GM06990 (cell line): ENCODE measurements at regions not wholly inside any gene's neighbourhood (a gene's known extent, or its start where the extent isn't known, plus 50 kb on each side); places are given as distances from the start of the nearest gene placed in this dataset.

Experiments used
- DNase-seq: peaks from one replicate; pipeline ENCODE4 v3.0.0-alpha.2; 2011; ENCODE audit not compliant: insufficient read length; ENCODE audit errors: extremely low read depth
- H3K27me3 ChIP-seq: replicated peaks from 2 replicates; pipeline ENCODE4 v1.6.0; 2011; ENCODE audit warnings: low read length; ENCODE audit not compliant: control insufficient read depth, insufficient read depth
- H3K36me3 ChIP-seq: 2 replicates; pipeline ENCODE4 v1.5.1; 2011; ENCODE audit warnings: low read length; ENCODE audit not compliant: control insufficient read depth, insufficient read depth
- H3K4me3 ChIP-seq: replicated peaks from 2 replicates; pipeline ENCODE4 v1.5.1; 2011; ENCODE audit warnings: low read depth, mild to moderate bottlenecking, control low read depth, low read length
- CTCF ChIP-seq: IDR thresholded peaks from 2 replicates; pipeline ENCODE4 v1.5.1; 2011; ENCODE audit warnings: low read length, control low read depth, mild to moderate bottlenecking, inconsistent platforms; ENCODE audit not compliant: insufficient read depth, poor library complexity, severe bottlenecking

DNA sequence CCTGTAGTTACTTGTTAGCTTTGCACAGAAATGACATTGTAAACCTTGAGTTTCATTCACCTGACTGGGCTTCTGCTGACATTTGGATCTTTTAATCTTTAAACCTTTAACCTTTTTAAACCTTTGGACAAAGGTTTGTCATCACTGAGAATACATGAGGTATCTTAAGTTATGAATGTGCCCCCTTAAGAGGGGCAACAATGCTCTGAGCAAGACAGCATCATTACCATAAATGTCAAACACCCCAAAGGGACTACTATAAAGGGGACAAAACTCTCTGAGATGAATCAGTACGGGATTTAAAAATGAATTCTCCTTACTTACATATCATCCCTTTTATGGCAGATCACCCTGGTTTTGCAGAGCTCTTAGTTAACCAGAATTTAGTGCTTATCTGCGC lies 203.3 kb downstream of the COG6 start:
- Histone ChIP-seq H3K36me3 (no peaks in the 10 kb centered on the region), H3K27me3 (no peaks in the 10 kb centered on the region; the same call in 1 of the 2 replicates), H3K4me3 (no peak overlapping the region)
- no peak for DNase-seq
- no peak for TF ChIP-seq CTCF

DNA sequence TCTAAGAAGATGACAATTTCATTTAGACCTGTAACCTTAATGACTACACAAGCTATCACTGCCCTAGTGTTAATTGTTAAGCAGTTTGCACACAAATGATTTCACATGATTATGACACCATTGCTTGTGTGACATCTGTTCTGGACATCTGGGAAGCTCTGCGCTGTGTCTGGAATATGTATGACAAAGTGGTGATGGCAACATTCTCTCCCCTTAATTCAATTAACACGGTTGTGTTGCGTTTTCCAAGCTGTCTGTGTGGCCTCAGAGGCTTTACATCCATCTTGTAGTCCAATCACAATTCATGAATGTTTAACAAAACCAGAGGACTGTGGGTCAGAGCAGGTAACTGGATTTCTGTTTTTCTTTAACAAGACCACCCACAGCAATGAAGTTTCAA lies 204.4 kb downstream of the COG6 start:
- DNase-seq: no peak
- no peaks in the 10 kb centered on the region for H3K36me3 ChIP-seq
- TF ChIP-seq CTCF: no peak
- H3K4me3 ChIP-seq: no peak overlapping the region
- no peaks in the 10 kb centered on the region; the same call in 1 of the 2 replicates for H3K27me3 ChIP-seq

DNA sequence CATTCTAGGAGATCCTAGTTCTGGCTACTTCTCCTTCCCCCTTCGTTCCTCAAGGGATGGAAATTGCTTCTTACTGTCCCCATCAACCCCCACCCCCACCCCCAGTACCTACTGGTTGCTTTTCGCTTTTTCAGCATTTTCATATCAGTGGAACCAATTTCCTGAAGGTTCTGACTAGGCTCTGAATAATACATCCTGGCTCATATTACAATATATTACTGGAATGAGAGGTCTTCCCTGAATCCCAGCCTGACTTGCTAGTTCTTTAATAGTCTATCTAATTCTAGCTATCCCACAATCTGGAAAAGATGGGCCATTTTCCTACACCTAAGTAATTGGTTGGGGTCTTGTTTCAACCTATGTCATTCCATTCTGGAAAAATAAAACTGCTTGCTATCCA lies 207.4 kb downstream of the COG6 start:
- H3K4me3 ChIP-seq: no peak overlapping the region
- DNase-seq: no peak
- no peaks in the 10 kb centered on the region for H3K27me3 ChIP-seq
- TF ChIP-seq CTCF: no peak
- H3K36me3 ChIP-seq: no peaks in the 10 kb centered on the region

DNA sequence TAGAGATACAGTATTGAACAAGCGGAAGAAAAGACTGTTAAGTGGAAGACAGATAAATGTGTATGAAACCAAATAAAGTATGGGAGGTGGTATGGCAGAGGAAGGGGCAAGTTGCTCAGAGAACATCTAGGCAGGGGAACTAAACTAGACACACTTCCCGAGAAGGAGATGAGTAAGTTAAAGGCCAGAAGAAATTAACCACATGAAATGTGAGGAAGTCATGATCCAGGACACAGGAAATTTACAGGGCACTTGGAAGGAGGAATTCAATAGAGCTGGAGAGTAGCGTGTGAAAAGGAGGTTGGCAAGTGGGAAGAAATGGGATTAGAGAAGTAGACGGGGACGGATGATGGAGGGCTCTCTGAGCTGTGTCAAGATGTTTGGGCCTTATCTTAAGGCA lies 208.8 kb downstream of the COG6 start:
- TF ChIP-seq CTCF: no peak
- Histone ChIP-seq H3K36me3 (no peaks in the 10 kb centered on the region), H3K27me3 (no peaks in the 10 kb centered on the region), H3K4me3 (no peak overlapping the region)
- no peak for DNase-seq

DNA sequence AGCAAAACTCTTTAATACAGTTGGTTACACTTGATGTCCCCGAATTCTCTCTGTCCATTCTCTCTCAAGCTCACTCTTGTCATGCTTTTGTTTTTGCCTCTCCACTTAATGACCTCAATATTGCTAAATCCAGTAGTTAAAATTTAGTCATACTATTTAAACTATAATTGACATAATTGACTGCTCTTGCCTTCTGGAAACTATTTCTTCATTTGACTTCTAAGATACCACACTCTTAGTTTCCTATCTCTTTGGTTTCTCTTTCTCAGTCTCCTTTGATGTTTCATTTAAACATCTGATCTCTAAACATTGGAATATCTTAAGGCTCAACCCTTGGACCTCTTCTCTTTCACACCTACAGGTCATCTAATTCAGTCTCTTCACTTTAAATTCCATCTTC lies 211.3 kb downstream of the COG6 start:
- Histone ChIP-seq H3K4me3 (no peak overlapping the region), H3K36me3 (no peaks in the 10 kb centered on the region), H3K27me3 (no peaks in the 10 kb centered on the region)
- TF ChIP-seq CTCF: no peak
- no peak for DNase-seq

- no peak overlapping the region for H3K4me3 ChIP-seq
- TF ChIP-seq CTCF: no peak
- no peaks in the 10 kb centered on the region for H3K27me3 ChIP-seq
- DNase-seq: no peak
- no peaks in the 10 kb centered on the region for H3K36me3 ChIP-seq
Measured at GRCh38 chr13:39867807-39868206, 212.3 kb downstream of the COG6 start.
